ENCODE measurements at regions not wholly inside any gene's neighbourhood (a gene's known extent, or its start where the extent isn't known, plus 50 kb on each side); places are given as distances from the start of the nearest gene placed in this dataset.

DNA sequence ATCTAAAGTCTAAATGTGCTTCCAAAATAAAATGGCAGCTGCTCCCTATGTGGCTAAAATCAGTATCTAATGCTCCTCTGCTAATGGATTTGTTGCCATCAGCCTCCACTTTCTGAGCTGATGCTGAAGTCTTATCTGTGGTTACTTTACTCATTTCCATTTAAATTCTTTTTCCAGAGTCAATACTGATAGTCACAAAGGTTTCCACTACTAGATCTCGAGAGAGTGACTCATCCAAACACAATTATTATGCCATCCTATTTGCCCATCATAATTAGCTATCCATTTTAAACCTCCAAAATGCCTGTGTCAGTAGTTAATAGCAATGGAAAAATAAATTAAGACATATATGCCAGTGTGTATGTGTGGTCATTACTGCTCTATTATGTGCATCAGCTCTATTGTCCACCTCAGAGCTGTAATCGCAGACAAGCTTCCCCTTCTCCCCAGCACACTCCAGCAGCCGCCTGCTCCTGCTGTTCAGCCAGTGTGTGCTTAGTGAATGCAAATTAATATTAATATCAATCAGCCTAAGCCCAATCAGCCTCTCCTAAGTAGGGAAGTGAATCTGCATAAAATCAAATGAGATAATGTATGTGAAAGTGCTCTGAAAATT is 199.8 kb upstream of the ZIC3 start:
- no peaks in the 10 kb centered on the region for H3K27me3 ChIP-seq
- no peak overlapping the region for H3K27ac ChIP-seq (replicated peaks in 1 of 4)
- H3K4me1 ChIP-seq = no peaks in the 10 kb centered on the region
- no peaks in the 10 kb centered on the region for H3K9me3 ChIP-seq
- TF ChIP-seq EP300 (IDR thresholded peaks at IDR 0.05) (no peak), POLR2A (IDR thresholded peaks at IDR 0.05; ENCODE audit: low read depth) (no peak), POLR2AphosphoS5 (IDR thresholded peaks at IDR 0.05) (no peak)
- TF ChIP-seq, protein P1, sequence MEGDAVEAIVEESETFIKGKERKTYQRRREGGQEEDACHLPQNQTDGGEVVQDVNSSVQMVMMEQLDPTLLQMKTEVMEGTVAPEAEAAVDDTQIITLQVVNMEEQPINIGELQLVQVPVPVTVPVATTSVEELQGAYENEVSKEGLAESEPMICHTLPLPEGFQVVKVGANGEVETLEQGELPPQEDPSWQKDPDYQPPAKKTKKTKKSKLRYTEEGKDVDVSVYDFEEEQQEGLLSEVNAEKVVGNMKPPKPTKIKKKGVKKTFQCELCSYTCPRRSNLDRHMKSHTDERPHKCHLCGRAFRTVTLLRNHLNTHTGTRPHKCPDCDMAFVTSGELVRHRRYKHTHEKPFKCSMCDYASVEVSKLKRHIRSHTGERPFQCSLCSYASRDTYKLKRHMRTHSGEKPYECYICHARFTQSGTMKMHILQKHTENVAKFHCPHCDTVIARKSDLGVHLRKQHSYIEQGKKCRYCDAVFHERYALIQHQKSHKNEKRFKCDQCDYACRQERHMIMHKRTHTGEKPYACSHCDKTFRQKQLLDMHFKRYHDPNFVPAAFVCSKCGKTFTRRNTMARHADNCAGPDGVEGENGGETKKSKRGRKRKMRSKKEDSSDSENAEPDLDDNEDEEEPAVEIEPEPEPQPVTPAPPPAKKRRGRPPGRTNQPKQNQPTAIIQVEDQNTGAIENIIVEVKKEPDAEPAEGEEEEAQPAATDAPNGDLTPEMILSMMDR (IDR thresholded peaks at IDR 0.05) = no peak
- intact Hi-C loops (cut with DNase I) = no loop called here
- DNase-seq (ENCODE audit: extremely low spot score) = no peak
- H3K36me3 ChIP-seq = no peaks in the 10 kb centered on the region
- H3K4me3 ChIP-seq = no peak overlapping the region
- 55% methylated on average over 3 of the region's 3 CpGs for WGBS

DNA sequence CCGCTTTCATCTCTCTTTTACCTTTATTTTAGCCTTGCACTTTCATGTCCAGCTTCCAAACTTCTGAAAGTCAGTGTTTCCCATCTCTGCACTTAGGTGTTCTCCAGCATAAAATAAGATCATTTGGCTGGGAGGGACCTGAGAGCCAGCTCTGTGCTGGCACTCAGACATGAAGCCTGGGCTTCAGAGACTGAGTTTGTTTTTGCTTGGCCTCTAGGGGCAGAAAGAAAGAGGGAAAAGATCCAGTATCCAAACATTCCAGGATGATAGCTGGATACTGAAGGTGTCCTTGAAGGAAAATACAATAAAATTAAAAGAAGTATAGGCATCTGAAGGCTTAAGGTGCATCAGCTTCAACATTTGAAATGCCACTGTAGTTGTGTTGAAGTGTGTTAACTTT is 202.4 kb upstream of the ZIC3 start:
- no peaks in the 10 kb centered on the region for H3K36me3 ChIP-seq
- H3K9me3 ChIP-seq = no peaks in the 10 kb centered on the region
- DNase-seq (ENCODE audit: extremely low spot score) = no peak
- H3K4me3 ChIP-seq = no peak overlapping the region
- 56% methylated on average over 1 of the region's 1 CpG for WGBS
- no peak overlapping the region for H3K27ac ChIP-seq (replicated peaks in 1 of 4)
- TF ChIP-seq EP300 (IDR thresholded peaks at IDR 0.05) (no peak), POLR2A (IDR thresholded peaks at IDR 0.05; ENCODE audit: low read depth) (no peak), POLR2AphosphoS5 (IDR thresholded peaks at IDR 0.05) (no peak)
- TF ChIP-seq, protein P1 (IDR thresholded peaks at IDR 0.05) = no peak
- H3K27me3 ChIP-seq = no peaks in the 10 kb centered on the region
- intact Hi-C loops (cut with DNase I) = no loop called here
- H3K4me1 ChIP-seq = no peaks in the 10 kb centered on the region

DNA sequence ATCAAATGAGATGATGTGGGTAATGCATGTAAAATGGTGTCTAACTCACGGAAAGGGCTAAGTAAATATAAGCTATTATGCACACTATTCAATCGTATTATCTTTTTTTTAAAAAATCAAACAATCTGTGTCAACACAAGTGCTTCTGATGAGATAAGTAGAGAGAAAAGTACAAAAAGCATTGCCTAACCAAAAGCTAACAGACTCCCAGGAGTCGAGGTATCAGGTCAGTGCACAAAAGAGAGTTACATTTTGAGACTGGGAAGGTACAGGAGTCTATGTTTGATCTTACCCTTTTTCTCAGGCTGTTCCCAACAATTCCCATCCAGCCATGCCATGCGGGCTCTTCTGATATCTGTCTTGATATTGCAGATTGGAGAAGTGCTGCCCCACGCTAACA is 203.3 kb upstream of the ZIC3 start:
- Histone ChIP-seq H3K27me3 (no peaks in the 10 kb centered on the region), H3K4me3 (no peak overlapping the region), H3K36me3 (no peaks in the 10 kb centered on the region), H3K27ac (replicated peaks in 1 of 4) (no peak overlapping the region), H3K4me1 (no peaks in the 10 kb centered on the region), H3K9me3 (no peaks in the 10 kb centered on the region)
- intact Hi-C loops (cut with DNase I) = no loop called here
- 75% methylated on average over 5 of the region's 5 CpGs for WGBS
- TF ChIP-seq POLR2A (IDR thresholded peaks at IDR 0.05; ENCODE audit: low read depth) (no peak), POLR2AphosphoS5 (IDR thresholded peaks at IDR 0.05) (no peak), EP300 (IDR thresholded peaks at IDR 0.05) (no peak)
- TF ChIP-seq, protein P1 (IDR thresholded peaks at IDR 0.05) = no peak
- no peak for DNase-seq (ENCODE audit: extremely low spot score)

DNA sequence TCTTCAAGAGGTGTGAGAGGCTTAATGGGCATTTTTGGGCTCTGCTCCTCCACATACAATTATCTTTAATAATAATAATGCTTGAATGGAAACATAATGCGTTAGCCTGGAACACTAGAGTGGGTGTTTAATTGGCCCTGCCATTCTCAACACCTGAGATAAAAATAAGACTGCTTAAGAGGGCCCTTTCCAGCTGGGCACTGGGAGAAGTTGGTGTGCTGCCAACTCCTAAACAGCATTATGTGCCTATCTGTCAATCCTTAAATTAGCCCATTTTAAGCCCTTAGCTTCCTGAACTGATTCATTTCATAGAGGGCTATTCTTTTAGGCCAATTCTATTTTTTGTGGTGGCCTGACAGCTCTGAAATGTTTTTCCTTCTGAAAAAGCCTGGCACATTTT is 211.1 kb upstream of the ZIC3 start:
- Histone ChIP-seq H3K4me1 (no peaks in the 10 kb centered on the region), H3K27me3 (no peaks in the 10 kb centered on the region), H3K4me3 (no peak overlapping the region), H3K36me3 (no peaks in the 10 kb centered on the region), H3K9me3 (no peaks in the 10 kb centered on the region), H3K27ac (replicated peaks in 1 of 4) (no peak overlapping the region)
- no peak for DNase-seq (ENCODE audit: extremely low spot score)
- intact Hi-C loops (cut with DNase I) = no loop called here
- no peak for TF ChIP-seq POLR2AphosphoS5 (IDR thresholded peaks at IDR 0.05)
- TF ChIP-seq EP300 (IDR thresholded peaks at IDR 0.05) = no peak
- TF ChIP-seq, protein P1 (IDR thresholded peaks at IDR 0.05) = no peak
- TF ChIP-seq POLR2A (IDR thresholded peaks at IDR 0.05; ENCODE audit: low read depth) = no peak
- 71% methylated on average over 1 of the region's 1 CpG for WGBS

DNA sequence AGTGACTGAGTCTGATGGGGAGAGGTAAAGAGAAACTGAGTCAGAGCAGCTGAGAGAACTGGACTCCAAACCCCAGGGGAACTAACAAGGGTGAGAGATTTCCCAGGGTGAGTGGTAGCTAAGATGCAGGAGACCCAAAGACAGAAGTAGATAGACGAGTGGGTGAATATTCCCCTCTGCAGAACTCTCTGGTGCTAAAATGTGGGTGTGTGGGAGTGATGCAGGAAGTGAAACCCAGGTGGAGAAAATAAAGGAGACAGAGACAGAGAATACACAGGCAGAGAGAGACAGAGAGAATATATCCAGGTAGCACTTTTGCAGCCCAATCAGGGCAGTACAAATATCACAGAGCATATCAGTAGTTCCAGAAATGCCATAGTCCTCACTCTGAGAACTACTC is 212.5 kb upstream of the ZIC3 start:
- H3K36me3 ChIP-seq = no peaks in the 10 kb centered on the region
- no peaks in the 10 kb centered on the region for H3K9me3 ChIP-seq
- intact Hi-C loops (cut with DNase I) = no loop called here
- no peaks in the 10 kb centered on the region for H3K27me3 ChIP-seq
- H3K4me3 ChIP-seq = no peak overlapping the region
- no peak for TF ChIP-seq POLR2A (IDR thresholded peaks at IDR 0.05; ENCODE audit: low read depth)
- TF ChIP-seq, protein P1 (IDR thresholded peaks at IDR 0.05) = no peak
- no peak for TF ChIP-seq EP300 (IDR thresholded peaks at IDR 0.05)
- TF ChIP-seq POLR2AphosphoS5 (IDR thresholded peaks at IDR 0.05) = no peak
- no peaks in the 10 kb centered on the region for H3K4me1 ChIP-seq
- no peak overlapping the region for H3K27ac ChIP-seq (replicated peaks in 1 of 4)
- no peak for DNase-seq (ENCODE audit: extremely low spot score)
- 53% methylated on average over 1 of the region's 1 CpG for WGBS
